ENCODE measurements at regions not wholly inside any gene's neighbourhood (a gene's known extent, or its start where the extent isn't known, plus 50 kb on each side); places are given as distances from the start of the nearest gene placed in this dataset.

GRCh38 chr2:133936601-133937000 is 317.3 kb upstream of the MGAT5 start:
- no peak for TF ChIP-seq POLR2A (IDR thresholded peaks at IDR 0.05)
- no peak for TF ChIP-seq POLR2AphosphoS5 (IDR thresholded peaks at IDR 0.05)
- no peak for TF ChIP-seq CTCF (IDR thresholded peaks at IDR 0.05)
- TF ChIP-seq EP300 (IDR thresholded peaks at IDR 0.05), result no peak

Data from gastroesophageal sphincter (tissue), 3 donors.